ENCODE measurements at regions not wholly inside any gene's neighbourhood (a gene's known extent, or its start where the extent isn't known, plus 50 kb on each side); places are given as distances from the start of the nearest gene placed in this dataset.

DNA sequence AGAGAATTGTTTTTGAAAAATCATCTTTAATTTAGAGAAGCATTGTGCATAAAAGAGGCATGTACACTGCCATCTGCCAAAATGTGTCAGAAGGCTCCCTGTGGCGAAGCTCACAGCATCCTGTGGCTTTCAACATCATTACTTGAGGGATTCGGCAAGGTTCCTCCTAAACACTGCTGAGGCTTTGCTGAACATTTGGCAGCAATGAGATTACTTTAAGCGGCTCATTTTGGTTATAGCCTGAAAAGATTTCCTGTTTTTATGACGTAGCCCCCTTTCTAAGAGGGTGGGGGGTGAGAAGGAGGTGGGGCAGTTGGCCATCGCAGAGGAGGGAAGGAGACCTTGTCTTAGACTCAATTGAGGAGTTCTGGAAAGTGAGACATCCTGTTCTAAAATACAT, 469.4 kb downstream of the RASEF start:
- ATAC-seq (peak in 3 of 8 donors; percentile 14 to 40 (median 18)), DNase-seq (no peak)
- intact Hi-C loops (cut with DNase I) = no loop called here
- H3K36me3 ChIP-seq = no peaks in the 10 kb centered on the region
- peaks cover 0 to 11% (median 0%) of the 10 kb centered on the region in 9 donors for H3K4me1 ChIP-seq
- TF ChIP-seq, protein P1, sequence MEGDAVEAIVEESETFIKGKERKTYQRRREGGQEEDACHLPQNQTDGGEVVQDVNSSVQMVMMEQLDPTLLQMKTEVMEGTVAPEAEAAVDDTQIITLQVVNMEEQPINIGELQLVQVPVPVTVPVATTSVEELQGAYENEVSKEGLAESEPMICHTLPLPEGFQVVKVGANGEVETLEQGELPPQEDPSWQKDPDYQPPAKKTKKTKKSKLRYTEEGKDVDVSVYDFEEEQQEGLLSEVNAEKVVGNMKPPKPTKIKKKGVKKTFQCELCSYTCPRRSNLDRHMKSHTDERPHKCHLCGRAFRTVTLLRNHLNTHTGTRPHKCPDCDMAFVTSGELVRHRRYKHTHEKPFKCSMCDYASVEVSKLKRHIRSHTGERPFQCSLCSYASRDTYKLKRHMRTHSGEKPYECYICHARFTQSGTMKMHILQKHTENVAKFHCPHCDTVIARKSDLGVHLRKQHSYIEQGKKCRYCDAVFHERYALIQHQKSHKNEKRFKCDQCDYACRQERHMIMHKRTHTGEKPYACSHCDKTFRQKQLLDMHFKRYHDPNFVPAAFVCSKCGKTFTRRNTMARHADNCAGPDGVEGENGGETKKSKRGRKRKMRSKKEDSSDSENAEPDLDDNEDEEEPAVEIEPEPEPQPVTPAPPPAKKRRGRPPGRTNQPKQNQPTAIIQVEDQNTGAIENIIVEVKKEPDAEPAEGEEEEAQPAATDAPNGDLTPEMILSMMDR (IDR thresholded peaks at IDR 0.05) = no peak
- no peaks in the 10 kb centered on the region for H3K27me3 ChIP-seq
- 34 to 39% methylated on average over 5 of the region's 5 CpGs for WGBS, 2 donors
- H3K9me3 ChIP-seq = no peaks in the 10 kb centered on the region
- no peak overlapping the region for H3K27ac ChIP-seq
- H3K4me3 ChIP-seq = no peak overlapping the region

DNA sequence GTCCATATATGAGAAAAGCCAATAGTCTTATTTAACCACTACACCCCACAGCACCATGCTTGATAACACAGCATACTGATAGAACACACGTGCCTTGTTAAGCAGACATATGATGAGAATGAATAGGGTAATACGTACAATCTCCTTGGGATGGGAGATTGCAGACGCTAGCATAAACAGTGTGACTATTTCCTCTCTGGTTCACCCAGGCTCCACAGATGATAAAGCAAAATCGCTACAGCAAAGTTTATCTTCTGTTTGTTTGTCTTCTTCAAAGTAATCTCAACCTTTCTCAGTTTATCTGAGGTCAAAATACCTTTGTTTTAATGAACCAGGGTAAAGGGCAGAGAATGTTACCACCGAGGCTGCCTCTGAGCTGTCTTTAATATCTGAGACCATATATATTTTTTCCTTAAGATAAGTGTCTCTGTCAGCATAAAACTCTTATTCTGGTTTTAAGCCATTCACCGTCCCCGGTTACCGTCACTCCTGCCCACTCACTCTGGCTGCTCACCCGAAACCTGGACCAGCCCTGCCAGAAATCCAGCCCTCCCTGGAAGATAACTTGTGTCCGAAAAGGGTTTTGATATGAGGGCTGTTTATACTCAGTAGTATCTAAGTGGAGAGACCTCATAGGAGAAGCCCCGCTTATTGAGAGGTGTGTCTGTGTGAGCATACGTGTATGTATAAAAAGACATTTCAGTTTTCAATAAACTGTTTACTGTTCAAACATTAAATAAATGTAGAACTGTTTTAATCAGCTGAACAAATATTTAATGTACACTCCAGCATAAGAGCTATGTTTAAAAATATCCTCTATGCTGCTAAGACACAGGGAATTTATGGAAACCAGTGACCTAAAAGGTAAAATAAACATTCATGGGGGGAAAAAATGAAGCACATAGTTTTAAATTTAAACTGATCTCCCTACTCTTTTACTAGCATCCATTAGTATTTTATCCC, 465.4 kb downstream of the RASEF start:
- DNase-seq = no peak
- intact Hi-C loops (cut with DNase I) = no loop called here
- H3K36me3 ChIP-seq = no peaks in the 10 kb centered on the region
- H3K9me3 ChIP-seq = no peaks in the 10 kb centered on the region
- H3K27ac ChIP-seq = no peak overlapping the region
- peaks cover 0 to 38% (median 3%) of the 10 kb centered on the region in 9 donors for H3K4me1 ChIP-seq
- H3K4me3 ChIP-seq = no peak overlapping the region
- TF ChIP-seq, protein P1 (IDR thresholded peaks at IDR 0.05) = no peak
- peaks cover 0 to 6% (median 0%) of the 10 kb centered on the region in 7 donors for H3K27me3 ChIP-seq
- WGBS, 2 donors = 38 to 48% methylated on average over 12 of the region's 12 CpGs
- ATAC-seq = no peak

DNA sequence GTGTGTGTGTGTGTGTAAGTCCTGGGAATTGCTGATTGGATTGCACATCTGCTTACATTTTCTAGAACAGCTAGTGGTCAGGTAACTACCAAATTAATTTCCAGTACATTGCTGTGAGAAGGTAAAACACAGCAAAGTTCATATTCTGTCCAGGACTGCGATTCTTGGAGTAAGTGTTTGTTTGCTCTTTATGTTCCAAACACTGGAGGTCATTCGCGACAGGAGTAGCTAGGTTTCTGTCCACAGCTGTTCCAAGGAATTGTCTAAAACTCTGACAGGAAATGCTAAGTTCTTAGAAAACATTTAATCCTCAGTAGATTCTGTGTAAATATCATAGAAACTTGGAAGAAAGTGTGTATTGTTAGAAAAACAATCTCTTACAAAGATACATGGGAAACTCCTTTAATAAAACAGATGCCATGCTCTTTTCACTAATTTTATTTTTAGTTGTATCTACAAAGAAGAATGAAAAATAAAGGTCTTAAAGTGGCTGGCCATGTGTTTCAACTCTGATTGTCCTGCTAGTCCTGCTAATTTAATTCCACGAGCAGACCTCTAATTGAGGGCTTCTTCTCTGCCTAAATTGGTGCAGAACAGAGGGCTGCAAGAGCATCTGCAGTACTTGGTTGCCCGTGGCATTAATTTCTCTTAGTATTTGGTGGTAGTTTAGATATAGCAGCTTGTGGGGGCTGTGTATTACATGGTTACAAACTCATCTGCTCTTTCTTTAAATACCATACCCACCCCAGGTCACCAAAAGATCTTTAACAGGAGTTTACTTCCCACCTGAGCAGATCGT, 464.5 kb downstream of the RASEF start:
- DNase-seq = no peak
- no peaks in the 10 kb centered on the region for H3K36me3 ChIP-seq
- TF ChIP-seq, protein P1 (IDR thresholded peaks at IDR 0.05) = no peak
- peak in 1 of 8 donors; percentile 19 for ATAC-seq
- 57 to 66% methylated on average over 6 of the region's 6 CpGs for WGBS, 2 donors
- peaks cover 0 to 38% (median 3%) of the 10 kb centered on the region in 9 donors for H3K4me1 ChIP-seq
- H3K27ac ChIP-seq = no peak overlapping the region
- intact Hi-C loops (cut with DNase I) = no loop called here
- no peak overlapping the region for H3K4me3 ChIP-seq
- H3K27me3 ChIP-seq = peaks cover 0 to 6% (median 0%) of the 10 kb centered on the region in 7 donors
- no peaks in the 10 kb centered on the region for H3K9me3 ChIP-seq

DNA sequence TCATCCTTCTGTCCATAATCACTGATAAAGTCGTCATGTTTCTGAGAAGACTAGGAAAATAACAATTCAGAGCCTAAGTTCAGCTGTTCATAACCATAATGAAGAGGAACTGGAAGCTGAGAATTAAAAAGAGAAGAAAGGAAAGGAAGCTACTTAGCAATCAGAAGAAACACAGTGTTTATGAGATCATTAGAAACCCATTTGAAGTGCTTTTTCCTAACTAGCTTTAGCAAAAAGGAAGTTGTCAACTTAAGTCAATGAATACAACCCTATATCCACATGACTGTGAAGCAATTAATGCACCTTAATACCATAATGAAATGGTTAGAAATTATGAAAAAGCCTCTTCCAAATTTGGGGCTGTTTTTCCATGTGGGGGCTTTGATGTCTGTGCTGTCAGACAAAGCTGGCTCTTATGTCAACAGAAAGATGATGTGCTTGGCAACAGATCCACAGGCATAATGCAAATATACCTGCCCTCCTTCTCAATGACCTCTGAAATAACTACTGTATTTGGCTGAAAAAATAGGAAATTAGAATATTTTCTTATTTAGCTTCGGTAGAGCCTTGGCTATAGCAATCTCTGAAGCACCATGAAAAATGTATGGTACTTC, 463.5 kb downstream of the RASEF start:
- DNase-seq = no peak
- H3K27me3 ChIP-seq = peaks cover 0 to 6% (median 0%) of the 10 kb centered on the region in 7 donors
- intact Hi-C loops (cut with DNase I) = no loop called here
- H3K9me3 ChIP-seq = no peaks in the 10 kb centered on the region
- H3K4me1 ChIP-seq = peaks cover 0 to 40% (median 3%) of the 10 kb centered on the region in 9 donors
- no peak overlapping the region for H3K27ac ChIP-seq
- TF ChIP-seq, protein P1 (IDR thresholded peaks at IDR 0.05) = no peak
- 78 to 80% methylated on average over 2 of the region's 2 CpGs for WGBS, 2 donors
- no peak for ATAC-seq
- H3K36me3 ChIP-seq = no peaks in the 10 kb centered on the region
- no peak overlapping the region for H3K4me3 ChIP-seq

Data from heart right ventricle (tissue), 16 donors.